Astrocyte (in vitro differentiated cells and primary cell): ENCODE measurements at regions not wholly inside any gene's neighbourhood (a gene's known extent, or its start where the extent isn't known, plus 50 kb on each side); places are given as distances from the start of the nearest gene placed in this dataset.

Experiments
- DNase-seq: peaks from one replicate; pipeline ENCODE4 v3.0.0-alpha.2; 2010; ENCODE audit warnings: low read depth
- FAIRE-seq: peaks from 2 replicates; lab custom pipeline; 2011; peaks lifted over from hg19 to GRCh38; lab: Jason Lieb, UNC
- H2AFZ ChIP-seq: 2 replicates; pipeline ENCODE4 v1.6.0; 2012; ENCODE audit warnings: low read depth, low read length, inconsistent platforms
- H3K27ac ChIP-seq: 2 replicates; pipeline ENCODE4 v1.5.1; 2011; ENCODE audit warnings: low read depth, low read length, inconsistent platforms
- H3K27me3 ChIP-seq: 2 replicates; pipeline ENCODE4 v1.6.0; 2011; ENCODE audit warnings: low read length, inconsistent platforms; ENCODE audit not compliant: insufficient read depth
- H3K36me3 ChIP-seq: 2 replicates; pipeline ENCODE4 v1.5.1; 2011; ENCODE audit warnings: low read length, inconsistent platforms; ENCODE audit not compliant: insufficient read depth
- H3K4me1 ChIP-seq: 2 replicates; pipeline ENCODE4 v1.5.1; 2011; ENCODE audit warnings: low read length, inconsistent platforms; ENCODE audit not compliant: insufficient read depth
- H3K4me2 ChIP-seq: 2 replicates; pipeline ENCODE4 v1.6.0; 2012; ENCODE audit warnings: low read length, inconsistent platforms
- H3K4me3 ChIP-seq: 2 replicates; pipeline ENCODE4 v1.5.1; 2011; ENCODE audit warnings: low read depth, mild to moderate bottlenecking, low read length, inconsistent platforms; ENCODE audit not compliant: insufficient read depth
- H3K79me2 ChIP-seq: 2 replicates; pipeline ENCODE4 v1.6.0; 2012; ENCODE audit warnings: mild to moderate bottlenecking, low read length, inconsistent platforms; ENCODE audit not compliant: insufficient read depth
- H3K9ac ChIP-seq: 2 replicates; pipeline ENCODE4 v1.6.0; 2012; ENCODE audit warnings: mild to moderate bottlenecking, low read length, inconsistent platforms
- H3K9me3 ChIP-seq: 2 replicates; pipeline ENCODE4 v1.5.1; 2012; ENCODE audit warnings: low read depth, mild to moderate bottlenecking, low read length, inconsistent platforms; ENCODE audit not compliant: insufficient read depth
- H4K20me1 ChIP-seq: 2 replicates; pipeline ENCODE4 v1.6.0; 2012; ENCODE audit warnings: low read length, inconsistent platforms; ENCODE audit not compliant: insufficient read depth
- H3K27ac Mint-ChIP-seq: one replicate; pipeline ENCODE4 v1.8.0; 2021; ENCODE audit warnings: mild to moderate bottlenecking, mixed read lengths; ENCODE audit not compliant: unreplicated experiment
- H3K27me3 Mint-ChIP-seq: one replicate; pipeline ENCODE4 v1.8.0; 2021; ENCODE audit warnings: low read depth, mixed read lengths; ENCODE audit not compliant: unreplicated experiment
- H3K36me3 Mint-ChIP-seq: one replicate; pipeline ENCODE4 v1.8.0; 2021; ENCODE audit warnings: low read depth, mixed read lengths; ENCODE audit not compliant: unreplicated experiment
- H3K4me1 Mint-ChIP-seq: one replicate; pipeline ENCODE4 v1.8.0; 2021; ENCODE audit warnings: low read depth, mixed read lengths; ENCODE audit not compliant: unreplicated experiment
- H3K4me3 Mint-ChIP-seq: one replicate; pipeline ENCODE4 v1.8.0; 2021; ENCODE audit warnings: mild to moderate bottlenecking, moderate library complexity, mixed read lengths; ENCODE audit not compliant: unreplicated experiment
- H3K9me3 Mint-ChIP-seq: one replicate; pipeline ENCODE4 v1.8.0; 2021; ENCODE audit warnings: mild to moderate bottlenecking, mixed read lengths; ENCODE audit not compliant: unreplicated experiment
- EZH2 ChIP-seq: IDR thresholded peaks from 2 replicates; pipeline ENCODE4 v1.6.1; 2012; ENCODE audit warnings: mild to moderate bottlenecking, low read length, inconsistent platforms; ENCODE audit not compliant: insufficient read depth
- TF ChIP-seq, protein P1 (sequence below): IDR thresholded peaks from 2 replicates; pipeline ENCODE4 v1.5.1; 2011; ENCODE audit warnings: low read depth, mild to moderate bottlenecking, inconsistent platforms, low read length, moderate library complexity; ENCODE audit not compliant: insufficient read depth

DNA sequence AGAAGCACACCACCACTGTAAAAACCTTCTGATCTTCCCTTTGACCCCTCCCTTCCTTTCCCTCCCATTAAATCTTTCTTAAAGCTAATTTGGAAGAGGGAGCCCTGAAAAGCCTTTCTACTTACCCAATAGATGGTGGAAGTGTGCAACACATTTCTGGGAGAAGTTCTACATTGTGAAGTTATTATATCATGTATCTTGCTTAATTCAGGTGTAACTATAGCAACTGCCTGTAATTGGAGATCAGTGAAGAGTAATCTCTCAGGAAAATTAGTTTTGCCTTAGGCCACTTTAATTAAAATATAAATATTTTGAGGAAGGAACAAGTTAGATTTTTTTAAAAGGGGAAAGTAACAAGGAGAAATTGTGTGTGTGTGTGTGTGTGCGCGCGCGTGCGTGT is 266.0 kb downstream of the SH3BP4 start:
- H3K9me3 ChIP-seq: no peaks in the 10 kb centered on the region
- no peak overlapping the region for H3K9ac ChIP-seq
- DNase-seq (no peak), FAIRE-seq (no peak)
- Mint-ChIP-seq H3K27me3 (peaks cover 2% of the 10 kb centered on the region), H3K4me1 (peaks cover 17% of the 10 kb centered on the region), H3K4me3 (no peak overlapping the region), H3K9me3 (peaks cover 2% of the 10 kb centered on the region), H3K27ac (no peak overlapping the region), H3K36me3 (no peaks in the 10 kb centered on the region)
- H3K27me3 ChIP-seq: no peaks in the 10 kb centered on the region
- no peaks in the 10 kb centered on the region for H3K79me2 ChIP-seq
- H3K4me1 ChIP-seq: no peaks in the 10 kb centered on the region
- no peaks in the 10 kb centered on the region for H4K20me1 ChIP-seq
- TF ChIP-seq, protein P1, sequence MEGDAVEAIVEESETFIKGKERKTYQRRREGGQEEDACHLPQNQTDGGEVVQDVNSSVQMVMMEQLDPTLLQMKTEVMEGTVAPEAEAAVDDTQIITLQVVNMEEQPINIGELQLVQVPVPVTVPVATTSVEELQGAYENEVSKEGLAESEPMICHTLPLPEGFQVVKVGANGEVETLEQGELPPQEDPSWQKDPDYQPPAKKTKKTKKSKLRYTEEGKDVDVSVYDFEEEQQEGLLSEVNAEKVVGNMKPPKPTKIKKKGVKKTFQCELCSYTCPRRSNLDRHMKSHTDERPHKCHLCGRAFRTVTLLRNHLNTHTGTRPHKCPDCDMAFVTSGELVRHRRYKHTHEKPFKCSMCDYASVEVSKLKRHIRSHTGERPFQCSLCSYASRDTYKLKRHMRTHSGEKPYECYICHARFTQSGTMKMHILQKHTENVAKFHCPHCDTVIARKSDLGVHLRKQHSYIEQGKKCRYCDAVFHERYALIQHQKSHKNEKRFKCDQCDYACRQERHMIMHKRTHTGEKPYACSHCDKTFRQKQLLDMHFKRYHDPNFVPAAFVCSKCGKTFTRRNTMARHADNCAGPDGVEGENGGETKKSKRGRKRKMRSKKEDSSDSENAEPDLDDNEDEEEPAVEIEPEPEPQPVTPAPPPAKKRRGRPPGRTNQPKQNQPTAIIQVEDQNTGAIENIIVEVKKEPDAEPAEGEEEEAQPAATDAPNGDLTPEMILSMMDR: no peak
- TF ChIP-seq EZH2: no peak
- no peak overlapping the region for H2AFZ ChIP-seq
- H3K4me3 ChIP-seq: no peak overlapping the region
- no peaks in the 10 kb centered on the region for H3K36me3 ChIP-seq
- no peak overlapping the region for H3K4me2 ChIP-seq
- H3K27ac ChIP-seq: no peak overlapping the region

DNA sequence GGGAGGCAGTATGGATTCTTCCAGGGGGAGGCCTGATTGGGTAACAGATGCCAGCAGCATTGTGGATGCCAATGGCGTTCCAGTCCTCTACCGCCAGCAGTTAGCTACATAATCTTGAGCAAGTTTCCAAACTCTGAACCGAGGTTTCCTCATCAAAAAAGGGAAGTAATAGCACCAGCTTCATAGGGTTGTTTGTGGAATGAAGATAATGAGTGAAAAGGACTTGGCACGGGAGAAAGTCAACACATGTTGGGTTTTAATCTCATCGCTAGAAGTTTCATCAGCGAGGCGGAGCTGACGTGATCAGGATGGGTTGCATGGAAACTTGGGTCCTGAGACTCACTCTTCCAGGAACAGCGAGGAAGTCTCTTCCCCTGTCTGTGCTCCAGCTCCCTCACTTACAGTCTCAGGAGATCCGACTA is 266.7 kb downstream of the SH3BP4 start:
- Histone ChIP-seq H3K9me3 (no peaks in the 10 kb centered on the region), H3K36me3 (no peaks in the 10 kb centered on the region), H3K4me2 (no peak overlapping the region), H3K4me1 (no peaks in the 10 kb centered on the region), H3K9ac (no peak overlapping the region), H3K27ac (no peak overlapping the region), H4K20me1 (no peaks in the 10 kb centered on the region), H3K27me3 (no peaks in the 10 kb centered on the region), H2AFZ (no peak overlapping the region), H3K4me3 (no peak overlapping the region), H3K79me2 (no peaks in the 10 kb centered on the region)
- H3K36me3 Mint-ChIP-seq: no peaks in the 10 kb centered on the region
- peaks cover 2% of the 10 kb centered on the region for H3K27me3 Mint-ChIP-seq
- H3K4me3 Mint-ChIP-seq: no peak overlapping the region
- FAIRE-seq (no peak), DNase-seq (no peak)
- H3K9me3 Mint-ChIP-seq: peaks cover 2% of the 10 kb centered on the region
- H3K27ac Mint-ChIP-seq: no peak overlapping the region
- no peak for TF ChIP-seq EZH2
- TF ChIP-seq, protein P1: no peak
- H3K4me1 Mint-ChIP-seq: peaks cover 17% of the 10 kb centered on the region

DNA sequence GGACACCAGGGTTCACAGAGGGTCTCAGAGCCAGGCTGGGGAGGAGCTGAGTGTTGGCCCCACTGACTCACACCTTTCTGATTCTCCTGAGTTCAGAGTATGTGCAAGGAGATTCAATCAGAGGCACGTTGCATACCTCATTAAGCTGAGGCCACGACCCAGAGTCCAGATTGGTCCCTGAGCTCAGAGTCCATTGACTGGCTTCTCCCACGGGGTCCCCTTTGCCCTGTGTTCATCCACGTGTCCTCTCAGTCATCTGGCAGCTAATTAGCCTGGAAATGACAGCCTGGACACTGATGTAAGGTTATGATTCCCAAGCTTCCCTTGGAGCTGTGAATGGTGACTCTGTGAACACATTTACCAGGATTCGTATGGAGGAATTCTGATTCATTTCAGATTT is 267.2 kb downstream of the SH3BP4 start:
- Histone ChIP-seq H3K9ac (no peak overlapping the region), H3K27me3 (peaks cover under 1% of the 10 kb centered on the region), H3K36me3 (no peaks in the 10 kb centered on the region), H3K4me2 (no peak overlapping the region), H3K4me3 (no peak overlapping the region), H4K20me1 (no peaks in the 10 kb centered on the region), H2AFZ (no peak overlapping the region), H3K27ac (no peak overlapping the region), H3K9me3 (no peaks in the 10 kb centered on the region), H3K4me1 (no peaks in the 10 kb centered on the region), H3K79me2 (no peaks in the 10 kb centered on the region)
- Mint-ChIP-seq H3K36me3 (no peaks in the 10 kb centered on the region), H3K27ac (no peak overlapping the region), H3K4me1 (peaks cover 17% of the 10 kb centered on the region), H3K4me3 (no peak overlapping the region), H3K9me3 (peaks cover 2% of the 10 kb centered on the region), H3K27me3 (peaks cover 2% of the 10 kb centered on the region)
- no peak for DNase-seq
- no peak for FAIRE-seq
- TF ChIP-seq EZH2: no peak
- TF ChIP-seq, protein P1: no peak
